PFSK-1 (cell line): ENCODE measurements at regions not wholly inside any gene's neighbourhood (a gene's known extent, or its start where the extent isn't known, plus 50 kb on each side); places are given as distances from the start of the nearest gene placed in this dataset.

Experiments used
- POLR2AphosphoS5 ChIP-seq: IDR thresholded peaks from 2 replicates; pipeline ENCODE4 v1.6.1; 2012; ENCODE audit warnings: low read depth, mild to moderate bottlenecking, control low read depth, low read length, moderate library complexity
- REST ChIP-seq, 2 experiments: IDR thresholded peaks; 2 replicates each; pipeline versions ENCODE4 v1.6.1 to v1.8.0; 2011 to 2012; ENCODE audit warnings: low read depth in 2 of 2, low read length in 2 of 2, control low read depth in 1 of 2, inconsistent platforms in 1 of 2, mild to moderate bottlenecking in 1 of 2, moderate library complexity in 1 of 2; ENCODE audit not compliant: insufficient read depth in 1 of 2
- SIN3A ChIP-seq: IDR thresholded peaks from 2 replicates; pipeline ENCODE4 v1.6.1; 2012; ENCODE audit warnings: mild to moderate bottlenecking, low read length, moderate library complexity, borderline replicate concordance; ENCODE audit not compliant: insufficient read depth
- TAF1 ChIP-seq: IDR thresholded peaks from 2 replicates; pipeline ENCODE4 v1.6.1; 2012; ENCODE audit warnings: low read length, control low read depth, borderline replicate concordance; ENCODE audit not compliant: insufficient read depth

GRCh38 chr5:167998148-167998767 lies 293.2 kb upstream of the WWC1 start:
- TF ChIP-seq POLR2AphosphoS5 (no peak), SIN3A (no peak), REST (IDR thresholded peaks at IDR 0.05; ENCODE audit: insufficient read depth in 1 of 2, low read depth in 2 of 2, low read length in 2 of 2) (no peak), TAF1 (no peak)
